H1 (cell line): ENCODE measurements at regions not wholly inside any gene's neighbourhood (a gene's known extent, or its start where the extent isn't known, plus 50 kb on each side); places are given as distances from the start of the nearest gene placed in this dataset.

Source experiments
- CREB1 ChIP-seq: IDR thresholded peaks from 2 replicates; pipeline ENCODE4 v1.6.1; 2012; ENCODE audit warnings: inconsistent platforms
- CTCF ChIP-seq, 3 experiments: IDR thresholded peaks; 1 replicate in 2 of 3; 2 replicates in 1 of 3; pipeline versions ENCODE4 v1.5.1 to v1.6.1; 2011; ENCODE audit warnings: low read length in 3 of 3, mild to moderate bottlenecking in 3 of 3, inconsistent platforms in 2 of 3, low read depth in 1 of 3, moderate library complexity in 1 of 3; ENCODE audit not compliant: insufficient read depth in 1 of 3; ENCODE audit errors: control extremely low read depth in 1 of 3
- EZH2 ChIP-seq: fragments of 200-600 bp; sonication (generic); IDR thresholded peaks from 2 replicates; pipeline ENCODE4 v1.7.1; 2012; ENCODE audit warnings: low read depth, mild to moderate bottlenecking, moderate library complexity, low read length, inconsistent platforms; ENCODE audit not compliant: severe bottlenecking
- RAD21 ChIP-seq, 2 experiments: IDR thresholded peaks in 1 of 2; conservative IDR thresholded peaks in 1 of 2; 2 replicates each; pipeline ENCODE4 v1.6.1; 2011; ENCODE audit warnings: low read depth in 2 of 2, low read length in 2 of 2, improper control_type of control experiment in 1 of 2, inconsistent platforms in 1 of 2, mild to moderate bottlenecking in 1 of 2, moderate library complexity in 1 of 2
- RFX5 ChIP-seq: IDR thresholded peaks from 2 replicates; pipeline ENCODE4 v1.6.1; 2011; ENCODE audit warnings: low read depth, low read length, improper control_type of control experiment, borderline replicate concordance
- TF ChIP-seq, protein P1 (sequence below): IDR thresholded peaks from 2 replicates; pipeline ENCODE4 v1.6.1; 2011; ENCODE audit warnings: low read length, improper control_type of control experiment

- TF ChIP-seq CTCF (IDR thresholded peaks at IDR 0.05; ENCODE audit: control extremely low read depth in 1 of 3, insufficient read depth in 1 of 3, low read depth in 1 of 3, low read length in 3 of 3) (no peak), EZH2 (no peak), RFX5 (no peak), CREB1 (no peak), RAD21 (IDR thresholded peaks at IDR 0.05 in 1 of 2, conservative IDR thresholded peaks at IDR 0.05 in 1 of 2; ENCODE audit: low read depth in 2 of 2, low read length in 2 of 2) (no peak)
- TF ChIP-seq, protein P1, sequence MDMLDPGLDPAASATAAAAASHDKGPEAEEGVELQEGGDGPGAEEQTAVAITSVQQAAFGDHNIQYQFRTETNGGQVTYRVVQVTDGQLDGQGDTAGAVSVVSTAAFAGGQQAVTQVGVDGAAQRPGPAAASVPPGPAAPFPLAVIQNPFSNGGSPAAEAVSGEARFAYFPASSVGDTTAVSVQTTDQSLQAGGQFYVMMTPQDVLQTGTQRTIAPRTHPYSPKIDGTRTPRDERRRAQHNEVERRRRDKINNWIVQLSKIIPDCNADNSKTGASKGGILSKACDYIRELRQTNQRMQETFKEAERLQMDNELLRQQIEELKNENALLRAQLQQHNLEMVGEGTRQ = no peak
Measured at GRCh38 chr17:33560165-33560564, 267.1 kb upstream of the ASIC2 start.
